H1 (cell line): ENCODE measurements at regions not wholly inside any gene's neighbourhood (a gene's known extent, or its start where the extent isn't known, plus 50 kb on each side); places are given as distances from the start of the nearest gene placed in this dataset.
A peak's percentile ranks its signal among the peaks of the same experiment; 100 is the strongest.

ENCODE experiments used
- CTCF ChIA-PET: fragments of 300-600 bp; sonication (Branson Sonifier 250); formaldehyde crosslinking; loops from one replicate; lab custom pipeline; 2021; ENCODE audit not compliant: partially characterized antibody; lab: Charles Lee
- POLR2A ChIA-PET: fragments of 300-600 bp; sonication (Branson Sonifier 250); formaldehyde crosslinking; loops from one replicate; lab custom pipeline; 2021; ENCODE audit warnings: inconsistent platforms; ENCODE audit not compliant: partially characterized antibody; lab: Charles Lee
- DNase-seq, 2 experiments: peaks; one replicate each; pipeline versions ENCODE4 v3.0.0 to v3.0.0-alpha.2; 2010 to 2022; ENCODE audit warnings: low spot score in 2 of 2, low read depth in 1 of 2, mixed read lengths in 1 of 2
- FAIRE-seq: peaks from 2 replicates; lab custom pipeline; 2011; peaks lifted over from hg19 to GRCh38; lab: Jason Lieb, UNC
- H2AFZ ChIP-seq: 2 replicates; pipeline ENCODE4 v1.8.1; 2012; ENCODE audit warnings: low read length, inconsistent platforms
- H2AK5ac ChIP-seq: 2 replicates; pipeline ENCODE4 v1.6.1; 2013; ENCODE audit warnings: low read depth, low read length
- H2BK120ac ChIP-seq: replicated peaks from 2 replicates; pipeline ENCODE3; 2013; ENCODE audit warnings: low read depth, low read length, inconsistent platforms
- H2BK12ac ChIP-seq: 2 replicates; pipeline ENCODE4 v1.6.1; 2013; ENCODE audit warnings: low read depth, low read length
- H2BK15ac ChIP-seq: 2 replicates; pipeline ENCODE4 v1.6.1; 2013; ENCODE audit warnings: low read length
- H2BK20ac ChIP-seq: 2 replicates; pipeline ENCODE4 v1.6.1; 2013; ENCODE audit warnings: low read length
- H2BK5ac ChIP-seq: 2 replicates; pipeline ENCODE4 v1.6.1; 2013; ENCODE audit warnings: low read depth, low read length
- H3K14ac ChIP-seq: 2 replicates; pipeline ENCODE4 v1.6.1; 2013; ENCODE audit warnings: inconsistent platforms; ENCODE audit not compliant: insufficient read length
- H3K18ac ChIP-seq: 2 replicates; pipeline ENCODE4 v1.6.1; 2013; ENCODE audit warnings: low read length; ENCODE audit errors: extremely low read depth
- H3K23ac ChIP-seq: 2 replicates; pipeline ENCODE4 v1.6.1; 2013; ENCODE audit warnings: inconsistent platforms; ENCODE audit not compliant: insufficient read length
- H3K23me2 ChIP-seq: 2 replicates; pipeline ENCODE4 v1.6.1; 2013; ENCODE audit warnings: low read depth, low read length
- H3K27ac ChIP-seq: 2 replicates; pipeline ENCODE4 v1.6.1; 2011; ENCODE audit warnings: low read depth, low read length, inconsistent platforms
- H3K27me3 ChIP-seq, 4 experiments: replicated peaks in 1 of 4; 1 replicate in 1 of 4; 2 replicates in 3 of 4; pipeline versions ENCODE4 v1.6.1 to v1.8.1; 2011 to 2013; ENCODE audit warnings: low read length in 3 of 4, mild to moderate bottlenecking in 3 of 4, inconsistent platforms in 2 of 4, mixed read lengths in 2 of 4, moderate library complexity in 1 of 4; ENCODE audit not compliant: control insufficient read depth in 3 of 4, insufficient read depth in 3 of 4; ENCODE audit errors: extremely low read depth in 1 of 4
- H3K36me3 ChIP-seq, 4 experiments: 2 replicates each; pipeline versions ENCODE4 v1.6.1 to v1.8.1; 2011 to 2013; ENCODE audit warnings: mild to moderate bottlenecking in 4 of 4, low read length in 3 of 4, moderate library complexity in 2 of 4, control low read depth in 1 of 4, inconsistent platforms in 1 of 4; ENCODE audit not compliant: insufficient read depth in 4 of 4, control insufficient read depth in 2 of 4
- H3K4ac ChIP-seq: replicated peaks from 2 replicates; pipeline ENCODE3; 2013; ENCODE audit warnings: low read length, low read depth, mixed read lengths, inconsistent platforms; ENCODE audit not compliant: insufficient read length
- H3K4me1 ChIP-seq, 4 experiments: replicated peaks in 1 of 4; 1 replicate in 1 of 4; 2 replicates in 3 of 4; pipeline versions ENCODE4 v1.6.1 to v1.8.1; 2011 to 2013; ENCODE audit warnings: low read length in 3 of 4, inconsistent platforms in 2 of 4, mixed read lengths in 1 of 4; ENCODE audit not compliant: insufficient read depth in 4 of 4, control insufficient read depth in 3 of 4
- H3K4me2 ChIP-seq, 2 experiments: 2 replicates each; pipeline versions ENCODE4 v1.6.1 to v1.8.1; 2011 to 2013; ENCODE audit warnings: low read depth in 2 of 2, low read length in 2 of 2, control low read depth in 1 of 2, inconsistent platforms in 1 of 2, mild to moderate bottlenecking in 1 of 2; ENCODE audit not compliant: insufficient read depth in 1 of 2
- H3K4me3 ChIP-seq, 4 experiments: fragments of 200-600, 300-600 bp in 1 of 4; sonication (generic), shearing (Covaris generic), sonication (Bioruptor Twin) in 1 of 4; 2 replicates each; pipeline versions ENCODE4 v1.5.1 to v1.8.1; 2011 to 2016; ENCODE audit warnings: low read length in 4 of 4, low read depth in 3 of 4, control low read depth in 2 of 4, inconsistent platforms in 2 of 4, mild to moderate bottlenecking in 2 of 4, mixed read lengths in 1 of 4, moderate library complexity in 1 of 4; ENCODE audit not compliant: insufficient read depth in 2 of 4; ENCODE audit errors: extremely low read depth in 1 of 4
- H3K56ac ChIP-seq: replicated peaks from 2 replicates; pipeline ENCODE3; 2013; ENCODE audit warnings: low read depth, mild to moderate bottlenecking, mixed read lengths, low read length, inconsistent platforms; ENCODE audit not compliant: insufficient read length
- H3K79me1 ChIP-seq: 2 replicates; pipeline ENCODE4 v1.6.1; 2013; ENCODE audit warnings: low read depth, low read length, control low read depth
- H3K79me2 ChIP-seq, 2 experiments: 2 replicates each; pipeline versions ENCODE4 v1.6.1 to v1.8.1; 2012 to 2013; ENCODE audit warnings: low read length in 2 of 2, mild to moderate bottlenecking in 2 of 2, inconsistent platforms in 1 of 2; ENCODE audit not compliant: insufficient read depth in 2 of 2, control insufficient read depth in 1 of 2
- H3K9ac ChIP-seq, 4 experiments: replicated peaks in 1 of 4; 1 replicate in 1 of 4; 2 replicates in 3 of 4; pipeline versions ENCODE4 v1.6.1 to v1.8.1; 2011 to 2013; ENCODE audit warnings: low read depth in 3 of 4, low read length in 3 of 4, control low read depth in 2 of 4, mild to moderate bottlenecking in 2 of 4, moderate library complexity in 2 of 4, inconsistent platforms in 1 of 4; ENCODE audit errors: extremely low read depth in 1 of 4
- H3K9me3 ChIP-seq, 2 experiments: 2 replicates each; pipeline versions ENCODE4 v1.6.1 to v1.8.1; 2012 to 2013; ENCODE audit warnings: mild to moderate bottlenecking in 2 of 2, moderate library complexity in 2 of 2, control low read depth in 1 of 2, inconsistent platforms in 1 of 2, low read depth in 1 of 2, low read length in 1 of 2, mixed read lengths in 1 of 2; ENCODE audit not compliant: insufficient read depth in 2 of 2
- H4K20me1 ChIP-seq, 2 experiments: replicated peaks in 1 of 2; 2 replicates each; pipeline versions ENCODE3 to v1.8.1; 2011 to 2013; ENCODE audit warnings: inconsistent platforms in 2 of 2, low read length in 2 of 2, mild to moderate bottlenecking in 1 of 2; ENCODE audit not compliant: insufficient read depth in 2 of 2, control insufficient read depth in 1 of 2
- H4K5ac ChIP-seq: 2 replicates; pipeline ENCODE4 v1.6.1; 2013; ENCODE audit warnings: low read length, low read depth, mixed read lengths, inconsistent platforms; ENCODE audit not compliant: insufficient read length
- H4K8ac ChIP-seq: 2 replicates; pipeline ENCODE4 v1.8.0; 2013; ENCODE audit warnings: mild to moderate bottlenecking, moderate library complexity, low read length, inconsistent platforms; ENCODE audit not compliant: insufficient read depth; ENCODE audit errors: extremely low read depth
- H4K91ac ChIP-seq: replicated peaks from 2 replicates; pipeline ENCODE3; 2013; ENCODE audit warnings: low read length, mixed read lengths, inconsistent platforms; ENCODE audit not compliant: insufficient read length
- CEBPB ChIP-seq: IDR thresholded peaks from 2 replicates; pipeline ENCODE4 v1.6.1; 2012; ENCODE audit warnings: low read depth, low read length
- EZH2 ChIP-seq: fragments of 200-600 bp; sonication (generic); IDR thresholded peaks from 2 replicates; pipeline ENCODE4 v1.7.1; 2012; ENCODE audit warnings: low read depth, mild to moderate bottlenecking, moderate library complexity, low read length, inconsistent platforms; ENCODE audit not compliant: severe bottlenecking
- GTF2F1 ChIP-seq: IDR thresholded peaks from 2 replicates; pipeline ENCODE4 v1.6.1; 2012; ENCODE audit warnings: low read depth, low read length, improper control_type of control experiment, borderline replicate concordance
- JUND ChIP-seq: IDR thresholded peaks from 2 replicates; pipeline ENCODE4 v1.6.1; 2011; ENCODE audit warnings: mild to moderate bottlenecking, improper control_type of control experiment, low read length
- SP2 ChIP-seq: IDR thresholded peaks from 2 replicates; pipeline ENCODE4 v1.6.1; 2012; ENCODE audit warnings: mild to moderate bottlenecking, low read length, inconsistent platforms
- SP4 ChIP-seq: IDR thresholded peaks from 2 replicates; pipeline ENCODE4 v1.6.1; 2012; ENCODE audit warnings: low read length, inconsistent platforms
- TAF7 ChIP-seq: optimal IDR thresholded peaks from 2 replicates; pipeline ENCODE3; 2011; ENCODE audit warnings: low read depth, mild to moderate bottlenecking, inconsistent platforms, low read length, moderate library complexity, borderline replicate concordance
- WGBS, 2 experiments: shearing (Covaris generic) in 1 of 2; methylation state at CpG; one replicate each; pipeline versions ENCODE4 v1.1.6 to v1.1.7; 2013 to 2015; ENCODE audit warnings: low lambda C conversion rate in 2 of 2, mixed read lengths in 2 of 2, inconsistent platforms in 1 of 2, low coverage in 1 of 2, missing lambda C conversion rate in 1 of 2; ENCODE audit not compliant: insufficient replicate concordance in 2 of 2, insufficient coverage in 1 of 2, insufficient read length in 1 of 2; ENCODE audit errors: extremely low coverage in 1 of 2, missing lambda C conversion rate in 1 of 2; 5-methylcytosine and 5-hydroxymethylcytosine counted together

DNA sequence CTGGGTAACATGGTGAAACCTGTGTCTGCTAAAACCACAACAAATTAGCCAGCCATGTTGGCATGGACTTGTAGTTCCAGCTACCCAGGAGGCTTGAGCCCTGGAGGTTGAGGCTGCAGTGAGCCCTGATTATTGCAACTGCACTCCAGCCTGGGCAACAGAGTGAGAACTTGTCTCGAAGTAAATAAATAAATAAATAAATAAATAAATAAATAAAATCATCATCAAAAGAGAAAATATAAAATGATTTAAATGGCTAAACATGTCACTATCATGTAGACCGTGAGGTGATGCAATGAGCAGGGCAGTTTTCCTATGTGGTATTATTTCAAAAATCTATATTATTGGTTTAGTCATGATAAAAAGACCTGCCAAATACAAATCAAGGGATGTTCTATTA is 2074.3 kb downstream of the PCDH9 start:
- Histone ChIP-seq H3K9ac (no peak overlapping the region), H3K4me2 (no peak overlapping the region), H3K23me2 (no peaks in the 10 kb centered on the region; the same call in 1 of the 2 replicates), H2BK120ac (no peak overlapping the region), H3K79me2 (no peaks in the 10 kb centered on the region), H3K9me3 (no peaks in the 10 kb centered on the region; a peak in 1 of 4 replicates), H4K20me1 (no peaks in the 10 kb centered on the region), H3K4me3 (no peak overlapping the region), H2BK20ac (no peak overlapping the region), H3K4ac (no peak overlapping the region), H3K56ac (no peak overlapping the region), H3K36me3 (no peaks in the 10 kb centered on the region), H3K4me1 (no peaks in the 10 kb centered on the region), H2BK5ac (no peak overlapping the region), H3K18ac (no peak overlapping the region), H2AK5ac (no peak overlapping the region), H2BK12ac (no peak overlapping the region), H2BK15ac (no peak overlapping the region), H3K23ac (no peak overlapping the region), H2AFZ (peak overlapping the region; percentile 96; the same call in 1 of the 2 replicates), H4K91ac (no peak overlapping the region), H4K5ac (no peak overlapping the region), H3K79me1 (no peaks in the 10 kb centered on the region), H3K14ac (no peak overlapping the region), H3K27me3 (no peaks in the 10 kb centered on the region), H3K27ac (no peak overlapping the region), H4K8ac (no peak overlapping the region)
- FAIRE-seq = no peak
- POLR2A ChIA-PET = no interaction called here
- 88% methylated on average over 2 of the region's 2 CpGs; no CpG with 5 or more reads in 1 of the 2 experiments for WGBS, 2 experiments
- CTCF ChIA-PET = no interaction called here
- DNase-seq = no peak
- TF ChIP-seq GTF2F1 (no peak), SP4 (no peak), CEBPB (no peak), JUND (no peak), EZH2 (no peak), TAF7 (no peak), SP2 (no peak)
